NCI-H128 (cell line): ENCODE measurements at regions not wholly inside any gene's neighbourhood (a gene's known extent, or its start where the extent isn't known, plus 50 kb on each side); places are given as distances from the start of the nearest gene placed in this dataset.

Source experiments
- DNase-seq: peaks from one replicate; lab custom pipeline; 2025; ENCODE audit not compliant: unreplicated experiment; lab: John Stamatoyannopoulos, UW

- peak; percentile 32 for DNase-seq
Observed at GRCh38 chr20:21583486-21584168, 69.8 kb upstream of the NKX2-2 start.

- no peak for DNase-seq
Observed at GRCh38 chr20:21577551-21577950, 63.7 kb upstream of the NKX2-2 start.

GRCh38 chr20:21575981-21576740 lies 62.3 kb upstream of the NKX2-2 start:
- no peak for DNase-seq

DNA sequence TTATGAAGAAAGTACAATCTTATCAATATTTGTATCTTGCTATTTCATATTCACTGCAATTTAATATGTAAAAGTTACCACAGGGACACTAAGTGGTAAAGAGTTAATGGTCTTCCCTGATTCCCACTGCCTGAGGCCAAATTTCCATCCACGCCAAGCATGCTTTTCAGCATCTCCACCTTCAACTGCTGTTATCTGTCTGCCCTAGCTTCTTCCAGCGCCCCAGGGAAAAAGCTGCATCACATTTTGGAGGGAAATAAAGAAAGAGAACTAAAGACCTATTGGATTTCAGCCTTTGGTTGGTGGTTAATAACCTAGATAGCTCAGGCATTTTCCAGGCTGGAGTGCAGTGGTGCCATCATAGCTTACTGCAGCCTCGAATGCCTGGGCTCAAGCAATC lies 61.3 kb upstream of the NKX2-2 start:
- DNase-seq, result no peak

- DNase-seq, result no peak
Observed at GRCh38 chr20:21574443-21574842, 60.6 kb upstream of the NKX2-2 start.

DNA sequence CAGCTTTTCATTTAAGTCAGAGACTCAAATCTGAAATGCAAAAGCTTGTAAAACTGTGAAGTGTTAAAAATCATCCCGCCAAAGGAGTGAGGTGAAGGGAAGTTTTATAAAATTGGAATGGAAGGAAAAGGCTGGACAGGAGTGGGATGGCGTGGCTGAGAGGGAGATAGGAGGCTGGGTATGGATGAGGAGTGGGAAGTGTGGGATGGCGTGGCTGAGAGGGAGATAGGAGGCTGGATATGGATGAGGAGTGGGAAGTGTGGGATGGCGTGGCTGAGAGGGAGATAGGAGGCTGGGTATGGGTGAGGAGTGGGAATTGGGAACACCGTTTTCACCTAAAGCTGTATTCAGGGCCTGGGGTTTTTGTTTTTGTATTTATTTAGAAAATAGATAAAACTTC lies 59.4 kb upstream of the NKX2-2 start:
- DNase-seq, result no peak

DNA sequence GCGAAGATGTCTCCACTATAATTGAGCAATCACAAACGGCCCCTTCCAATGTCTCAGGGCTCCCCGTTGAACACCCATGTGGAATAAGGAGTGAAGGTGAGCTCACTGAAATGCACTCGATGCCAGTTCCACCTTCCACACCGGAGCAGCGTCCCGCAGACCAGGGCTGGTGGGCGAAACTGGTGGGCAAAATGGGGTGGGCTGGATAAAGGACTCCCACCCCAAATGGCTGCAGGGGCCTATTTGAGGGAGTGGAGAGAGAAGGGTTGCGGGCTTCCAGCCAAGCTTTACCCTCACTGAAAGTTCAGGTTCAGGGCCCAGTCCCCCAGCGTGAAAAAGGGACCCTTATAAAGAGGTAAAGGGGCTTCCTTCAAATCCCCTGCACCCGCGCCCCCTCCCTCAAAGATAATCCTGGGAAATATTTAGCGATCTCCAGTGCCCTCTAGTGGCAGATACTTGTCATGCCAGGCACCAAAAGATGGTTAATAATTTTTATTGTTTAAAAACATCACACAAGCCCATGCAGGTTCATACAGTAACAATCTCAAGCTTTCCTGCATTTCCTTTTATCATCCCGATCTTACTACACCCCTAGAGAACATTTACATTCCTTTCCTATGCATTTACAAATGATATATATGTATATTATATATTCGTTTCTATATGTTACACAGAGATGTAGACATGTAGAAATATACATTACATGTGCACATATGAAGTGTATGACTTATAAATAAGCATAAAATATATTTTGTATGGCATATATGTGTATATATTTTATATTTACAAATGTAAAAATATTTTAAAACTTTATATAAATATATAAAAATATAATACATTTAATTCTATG lies 58.2 kb upstream of the NKX2-2 start:
- DNase-seq, result no peak

DNA sequence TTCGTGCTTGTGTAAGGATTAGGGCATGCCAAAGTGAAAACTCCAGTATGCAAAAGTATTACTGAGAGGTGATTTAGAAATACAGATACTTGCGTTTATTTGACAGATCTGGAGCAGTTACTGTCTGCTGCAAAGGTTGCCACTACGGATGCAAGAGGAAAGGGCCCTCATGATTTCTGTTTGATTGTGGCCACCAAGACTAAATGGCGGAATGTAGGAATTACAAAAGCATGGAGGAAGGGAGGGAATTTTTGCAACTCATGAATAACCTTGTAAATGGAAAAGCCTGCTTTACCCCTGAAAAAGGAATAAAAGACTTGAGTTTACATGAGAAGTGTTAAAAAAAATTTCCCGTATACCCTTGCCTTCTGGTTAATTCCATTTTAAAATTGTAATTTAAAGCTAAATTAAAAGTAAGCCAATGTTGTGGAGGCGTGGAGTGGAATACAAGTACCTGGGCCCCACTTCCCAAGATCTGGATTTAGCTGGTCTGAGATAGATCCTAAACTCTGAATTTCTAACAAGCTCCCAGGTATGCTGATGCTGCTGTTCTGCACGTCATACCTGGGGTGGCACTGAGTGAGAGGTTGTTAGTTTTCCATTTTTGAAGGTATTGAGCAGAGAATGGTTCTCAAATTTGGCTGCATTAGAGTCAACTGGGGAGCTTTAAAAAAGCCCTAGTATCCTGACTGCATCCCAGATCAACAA lies 56.6 kb upstream of the NKX2-2 start:
- no peak for DNase-seq

- DNase-seq, result no peak
Observed at GRCh38 chr20:21569586-21569985, 55.7 kb upstream of the NKX2-2 start.

DNA sequence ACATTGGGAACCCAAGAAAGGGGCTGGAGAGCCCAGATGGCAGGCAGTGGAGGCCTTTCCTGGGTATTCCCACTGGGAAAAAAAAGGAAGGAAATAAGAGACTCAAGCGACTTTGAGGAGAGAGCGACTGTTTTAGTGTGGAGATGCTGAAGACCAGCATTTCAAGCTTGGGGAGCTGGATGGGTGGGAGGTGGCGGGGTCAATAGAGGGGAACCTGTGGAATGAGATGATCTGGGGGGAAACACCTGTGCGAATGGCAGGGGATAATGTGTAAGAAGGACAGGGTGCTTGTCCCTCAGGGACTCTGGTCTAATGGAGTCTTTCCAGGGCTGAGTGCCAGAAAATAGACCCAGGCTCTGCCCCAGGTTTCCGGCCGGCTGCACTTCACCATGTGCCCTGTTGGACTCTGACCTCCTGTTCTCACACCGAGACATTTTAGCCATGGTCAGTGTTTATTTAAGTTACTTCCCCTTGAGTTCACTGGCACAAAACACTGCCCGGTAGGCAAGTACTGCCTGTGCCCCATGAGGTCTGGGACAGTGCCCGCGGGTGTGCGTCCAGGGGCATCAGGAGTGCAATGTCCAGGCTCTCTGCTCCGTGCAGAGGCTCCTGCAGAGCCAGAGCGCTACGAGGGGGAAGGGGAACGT lies 50.4 kb upstream of the NKX2-2 start:
- no peak for DNase-seq
